Tibial nerve (tissue), 3 donors: ENCODE measurements at regions not wholly inside any gene's neighbourhood (a gene's known extent, or its start where the extent isn't known, plus 50 kb on each side); places are given as distances from the start of the nearest gene placed in this dataset.

ENCODE experiments used
- POLR2A ChIP-seq, 2 donors: fragments of 450-650 bp; IDR thresholded peaks; one replicate each; pipeline ENCODE4 v1.6.1; 2017; ENCODE audit warnings: antibody characterized with exemption in 2 of 2, mild to moderate bottlenecking in 2 of 2, moderate library complexity in 2 of 2
- TF ChIP-seq, protein P1 (sequence below), 5 experiments: fragments of 200-600 bp in 3 of 5; fragments of 450-650 bp in 2 of 5; sonication (generic) in 3 of 5; IDR thresholded peaks; one replicate each; pipeline ENCODE4 v1.5.1; 2016 to 2019; ENCODE audit warnings: antibody characterized with exemption in 5 of 5, mild to moderate bottlenecking in 3 of 5, moderate library complexity in 2 of 5

DNA sequence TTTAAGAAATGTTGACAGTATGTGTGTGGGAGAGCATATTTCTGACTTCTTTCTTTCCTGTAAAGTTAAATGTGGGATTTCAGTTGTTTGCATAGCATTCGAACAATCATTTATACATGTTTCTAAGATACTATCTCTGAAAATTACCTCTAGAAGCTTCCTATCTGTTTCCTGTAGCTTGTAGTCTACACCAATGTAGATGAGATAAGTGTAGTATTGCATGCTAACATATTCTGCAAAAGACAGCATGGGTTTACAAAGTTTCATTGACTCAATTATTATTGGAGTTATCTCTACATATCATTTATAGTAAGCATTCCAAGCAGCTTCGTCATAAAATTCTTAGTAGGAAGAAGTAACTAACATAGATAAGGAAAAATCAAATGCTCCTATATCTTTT lies 98.9 kb upstream of the DPYD start:
- TF ChIP-seq, protein P1, sequence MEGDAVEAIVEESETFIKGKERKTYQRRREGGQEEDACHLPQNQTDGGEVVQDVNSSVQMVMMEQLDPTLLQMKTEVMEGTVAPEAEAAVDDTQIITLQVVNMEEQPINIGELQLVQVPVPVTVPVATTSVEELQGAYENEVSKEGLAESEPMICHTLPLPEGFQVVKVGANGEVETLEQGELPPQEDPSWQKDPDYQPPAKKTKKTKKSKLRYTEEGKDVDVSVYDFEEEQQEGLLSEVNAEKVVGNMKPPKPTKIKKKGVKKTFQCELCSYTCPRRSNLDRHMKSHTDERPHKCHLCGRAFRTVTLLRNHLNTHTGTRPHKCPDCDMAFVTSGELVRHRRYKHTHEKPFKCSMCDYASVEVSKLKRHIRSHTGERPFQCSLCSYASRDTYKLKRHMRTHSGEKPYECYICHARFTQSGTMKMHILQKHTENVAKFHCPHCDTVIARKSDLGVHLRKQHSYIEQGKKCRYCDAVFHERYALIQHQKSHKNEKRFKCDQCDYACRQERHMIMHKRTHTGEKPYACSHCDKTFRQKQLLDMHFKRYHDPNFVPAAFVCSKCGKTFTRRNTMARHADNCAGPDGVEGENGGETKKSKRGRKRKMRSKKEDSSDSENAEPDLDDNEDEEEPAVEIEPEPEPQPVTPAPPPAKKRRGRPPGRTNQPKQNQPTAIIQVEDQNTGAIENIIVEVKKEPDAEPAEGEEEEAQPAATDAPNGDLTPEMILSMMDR (IDR thresholded peaks at IDR 0.05), result no peak
- TF ChIP-seq POLR2A (IDR thresholded peaks at IDR 0.05), result no peak
